IMR-90 (cell line): ENCODE measurements at regions not wholly inside any gene's neighbourhood (a gene's known extent, or its start where the extent isn't known, plus 50 kb on each side); places are given as distances from the start of the nearest gene placed in this dataset.

Experiments used
- ATAC-seq: fragments of 200-7000 bp; cut with Tn5 transposase; 2 replicates; pipeline ENCODE4 v1.9.1; 2020; ENCODE audit warnings: low read depth, mild to moderate bottlenecking, moderate library complexity
- BruUV-seq: library from RNA; stranded (reverse); fragments of 400-500 nt; replicated peaks from 2 replicates; lab custom pipeline; 2021; lab: Mats Ljungman, UMichigan
- CTCF ChIA-PET: fragments of 300-600 bp; formaldehyde crosslinking; extraction: SDS; loops from one replicate; lab custom pipeline; 2021; ENCODE audit warnings: antibody characterized with exemption; lab: Yijun Ruan, JAX
- POLR2A ChIA-PET: fragments of 300-600 bp; sonication (Branson Sonifier 250); formaldehyde crosslinking; loops from one replicate; lab custom pipeline; 2022; ENCODE audit warnings: antibody characterized with exemption; ENCODE audit not compliant: unreplicated experiment; lab: Charles Lee
- DNase-seq: peaks from one replicate; pipeline ENCODE4 v3.0.0; 2013
- H2AFZ ChIP-seq: replicated peaks from 2 replicates; pipeline ENCODE3; 2013; ENCODE audit warnings: low read length, mild to moderate bottlenecking; ENCODE audit not compliant: poor library complexity
- H2AK5ac ChIP-seq: 2 replicates; pipeline ENCODE4 v1.6.1; 2013; ENCODE audit warnings: low read depth, low read length, inconsistent platforms
- H2AK9ac ChIP-seq: replicated peaks from 2 replicates; pipeline ENCODE3; 2013; ENCODE audit warnings: mild to moderate bottlenecking, low read depth, low read length, moderate library complexity; ENCODE audit not compliant: poor library complexity
- H2BK120ac ChIP-seq: 2 replicates; pipeline ENCODE4 v1.6.1; 2013; ENCODE audit warnings: low read depth, low read length, inconsistent platforms
- H2BK15ac ChIP-seq: 3 replicates; pipeline ENCODE4 v1.6.1; 2013; ENCODE audit warnings: low read depth, low read length, inconsistent platforms
- H2BK20ac ChIP-seq: 2 replicates; pipeline ENCODE4 v1.6.1; 2013; ENCODE audit warnings: low read depth, mild to moderate bottlenecking, inconsistent platforms, low read length, moderate library complexity
- H2BK5ac ChIP-seq: 2 replicates; pipeline ENCODE4 v1.6.1; 2013; ENCODE audit warnings: mild to moderate bottlenecking, low read depth, low read length, inconsistent platforms; ENCODE audit not compliant: poor library complexity, severe bottlenecking
- H3K14ac ChIP-seq: replicated peaks from 2 replicates; pipeline ENCODE4 v1.6.1; 2013; ENCODE audit warnings: low read depth, low read length, inconsistent platforms
- H3K18ac ChIP-seq: 2 replicates; pipeline ENCODE4 v1.6.1; 2013; ENCODE audit warnings: low read depth, low read length, control low read depth
- H3K23ac ChIP-seq: 2 replicates; pipeline ENCODE4 v1.6.1; 2013; ENCODE audit warnings: low read depth, low read length, inconsistent platforms
- H3K27ac ChIP-seq: 2 replicates; pipeline ENCODE4 v1.5.1; 2013; ENCODE audit warnings: mild to moderate bottlenecking, control low read depth, low read length; ENCODE audit not compliant: insufficient read depth
- H3K27me3 ChIP-seq: 2 replicates; pipeline ENCODE4 v1.6.1; 2013; ENCODE audit warnings: low read length; ENCODE audit not compliant: control insufficient read depth, insufficient read depth
- H3K36me3 ChIP-seq: 2 replicates; pipeline ENCODE4 v1.6.1; 2013; ENCODE audit warnings: low read length, mixed read lengths; ENCODE audit not compliant: control insufficient read depth, insufficient read depth
- H3K4ac ChIP-seq: 2 replicates; pipeline ENCODE4 v1.6.1; 2013; ENCODE audit warnings: low read depth, low read length, inconsistent platforms
- H3K4me1 ChIP-seq: 2 replicates; pipeline ENCODE4 v1.6.1; 2013; ENCODE audit warnings: low read length, mixed read lengths; ENCODE audit not compliant: control insufficient read depth, insufficient read depth
- H3K4me2 ChIP-seq: 2 replicates; pipeline ENCODE4 v1.6.1; 2013; ENCODE audit warnings: low read depth, mild to moderate bottlenecking, control low read depth, low read length, moderate library complexity
- H3K4me3 ChIP-seq: 2 replicates; pipeline ENCODE4 v1.5.1; 2013; ENCODE audit warnings: low read depth, mild to moderate bottlenecking, control low read depth, low read length, moderate library complexity; ENCODE audit not compliant: insufficient read depth
- H3K56ac ChIP-seq: 2 replicates; pipeline ENCODE4 v1.6.1; 2013; ENCODE audit warnings: low read length, inconsistent platforms; ENCODE audit not compliant: insufficient read depth; ENCODE audit errors: extremely low read depth
- H3K79me1 ChIP-seq, 2 experiments: 2 replicates each; pipeline ENCODE4 v1.6.1; 2013; ENCODE audit warnings: low read length in 2 of 2, inconsistent platforms in 1 of 2, low read depth in 1 of 2
- H3K9ac ChIP-seq: 2 replicates; pipeline ENCODE4 v1.6.1; 2013; ENCODE audit warnings: low read depth, low read length, control low read depth
- H3K9me1 ChIP-seq: 2 replicates; pipeline ENCODE4 v1.6.1; 2013; ENCODE audit warnings: low read length, inconsistent platforms; ENCODE audit not compliant: insufficient read depth
- H3K9me3 ChIP-seq: 2 replicates; pipeline ENCODE4 v1.6.1; 2013; ENCODE audit warnings: low read length; ENCODE audit not compliant: control insufficient read depth, insufficient read depth
- H4K20me1 ChIP-seq: 2 replicates; pipeline ENCODE4 v1.6.1; 2013; ENCODE audit warnings: low read length, inconsistent platforms; ENCODE audit not compliant: insufficient read depth
- H4K5ac ChIP-seq: 2 replicates; pipeline ENCODE4 v1.6.1; 2013; ENCODE audit warnings: mild to moderate bottlenecking, low read depth, low read length, control low read depth
- H4K8ac ChIP-seq, 2 experiments: 2 replicates each; pipeline ENCODE4 v1.6.1; 2013; ENCODE audit warnings: low read depth in 2 of 2, low read length in 2 of 2, control low read depth in 1 of 2, inconsistent platforms in 1 of 2
- H4K91ac ChIP-seq: 2 replicates; pipeline ENCODE4 v1.6.1; 2013; ENCODE audit warnings: low read depth, low read length, inconsistent platforms; ENCODE audit not compliant: insufficient read depth
- BHLHE40 ChIP-seq: fragments of 150-350 bp; IDR thresholded peaks from 2 replicates; pipeline ENCODE4 v1.6.1; 2016; ENCODE audit warnings: mild to moderate bottlenecking, low read depth, low read length
- CEBPB ChIP-seq: IDR thresholded peaks from 2 replicates; pipeline ENCODE4 v1.6.1; 2012; ENCODE audit warnings: low read depth, low read length, improper control_type of control experiment
- CHD1 ChIP-seq: IDR thresholded peaks from 2 replicates; pipeline ENCODE4 v1.6.1; 2012; ENCODE audit warnings: low read depth, low read length, improper control_type of control experiment
- FOS ChIP-seq: fragments of 150-350 bp; IDR thresholded peaks from 2 replicates; pipeline ENCODE4 v1.6.1; 2016; ENCODE audit warnings: low read depth, low read length
- MAFK ChIP-seq: IDR thresholded peaks from 2 replicates; pipeline ENCODE4 v1.6.1; 2012; ENCODE audit warnings: low read depth, low read length, improper control_type of control experiment
- MAZ ChIP-seq: IDR thresholded peaks from 2 replicates; pipeline ENCODE4 v1.6.1; 2012; ENCODE audit warnings: low read depth, mild to moderate bottlenecking, low read length, improper control_type of control experiment, moderate library complexity, borderline replicate concordance
- MXI1 ChIP-seq: IDR thresholded peaks from 2 replicates; pipeline ENCODE4 v1.6.1; 2012; ENCODE audit warnings: low read depth, mild to moderate bottlenecking, low read length, moderate library complexity, borderline replicate concordance
- NFE2L2 ChIP-seq: fragments of 150-350 bp; IDR thresholded peaks from 2 replicates; pipeline ENCODE4 v1.6.1; 2016; ENCODE audit warnings: low read depth, mild to moderate bottlenecking, low read length
- POLR2A ChIP-seq: IDR thresholded peaks from 2 replicates; pipeline ENCODE4 v1.6.1; 2012; ENCODE audit warnings: mild to moderate bottlenecking, low read depth, low read length
- RAD21 ChIP-seq: IDR thresholded peaks from 2 replicates; pipeline ENCODE4 v1.6.1; 2012; ENCODE audit warnings: low read length, improper control_type of control experiment
- RCOR1 ChIP-seq: IDR thresholded peaks from 2 replicates; pipeline ENCODE4 v1.6.1; 2012; ENCODE audit warnings: mild to moderate bottlenecking, low read length, improper control_type of control experiment; ENCODE audit not compliant: insufficient replicate concordance
- RFX5 ChIP-seq: IDR thresholded peaks from 2 replicates; pipeline ENCODE4 v1.8.0; 2012; ENCODE audit warnings: low read depth, mild to moderate bottlenecking, low read length, moderate library complexity
- SMC3 ChIP-seq: fragments of 150-350 bp; IDR thresholded peaks from 2 replicates; pipeline ENCODE4 v1.6.1; 2016; ENCODE audit warnings: low read depth, mild to moderate bottlenecking, antibody characterized with exemption, low read length, moderate library complexity
- WGBS, 2 experiments: methylation state at CpG; one replicate each; pipeline versions ENCODE4 v1.1.5 to v1.1.7; 2013; ENCODE audit warnings: missing lambda C conversion rate in 2 of 2; ENCODE audit not compliant: insufficient read length in 1 of 2; ENCODE audit errors: extremely low coverage in 2 of 2; 5-methylcytosine and 5-hydroxymethylcytosine counted together
- dilution Hi-C: fragments of 300-500 bp; cut with HindIII; formaldehyde crosslinking; loops from one replicate; pipeline ENCODE4 v1.14.3; 2018; ENCODE audit warnings: low sequenced_read_pairs; ENCODE audit not compliant: unreplicated experiment
- in situ Hi-C: fragments of 300-500 bp; cut with MboI; formaldehyde crosslinking; loops from 3 replicates; pipeline ENCODE4 v1.14.3; 2019; ENCODE audit warnings: low sequenced_read_pairs, inconsistent platforms, mixed read lengths
- intact Hi-C: fragments of 100-400 bp; cut with micrococcal nuclease; formaldehyde crosslinking; loops from 2 replicates; pipeline ENCODE4 v1.10.0; 2022
- TF ChIP-seq, protein P1 (sequence below): fragments of 150-350 bp; IDR thresholded peaks from 2 replicates; pipeline ENCODE4 v1.6.1; 2016; ENCODE audit warnings: low read depth, mild to moderate bottlenecking, low read length, moderate library complexity, borderline replicate concordance
- TF ChIP-seq, protein P2 (sequence below): fragments of 150-350 bp; IDR thresholded peaks from 2 replicates; pipeline ENCODE4 v1.6.1; 2017; ENCODE audit warnings: mild to moderate bottlenecking, antibody characterized with exemption, low read length, low read depth
- TF ChIP-seq, protein P3 (sequence below): conservative IDR thresholded peaks from 2 replicates; pipeline ENCODE4 v1.5.1; 2012; ENCODE audit warnings: mild to moderate bottlenecking, low read depth, low read length, improper control_type of control experiment

DNA sequence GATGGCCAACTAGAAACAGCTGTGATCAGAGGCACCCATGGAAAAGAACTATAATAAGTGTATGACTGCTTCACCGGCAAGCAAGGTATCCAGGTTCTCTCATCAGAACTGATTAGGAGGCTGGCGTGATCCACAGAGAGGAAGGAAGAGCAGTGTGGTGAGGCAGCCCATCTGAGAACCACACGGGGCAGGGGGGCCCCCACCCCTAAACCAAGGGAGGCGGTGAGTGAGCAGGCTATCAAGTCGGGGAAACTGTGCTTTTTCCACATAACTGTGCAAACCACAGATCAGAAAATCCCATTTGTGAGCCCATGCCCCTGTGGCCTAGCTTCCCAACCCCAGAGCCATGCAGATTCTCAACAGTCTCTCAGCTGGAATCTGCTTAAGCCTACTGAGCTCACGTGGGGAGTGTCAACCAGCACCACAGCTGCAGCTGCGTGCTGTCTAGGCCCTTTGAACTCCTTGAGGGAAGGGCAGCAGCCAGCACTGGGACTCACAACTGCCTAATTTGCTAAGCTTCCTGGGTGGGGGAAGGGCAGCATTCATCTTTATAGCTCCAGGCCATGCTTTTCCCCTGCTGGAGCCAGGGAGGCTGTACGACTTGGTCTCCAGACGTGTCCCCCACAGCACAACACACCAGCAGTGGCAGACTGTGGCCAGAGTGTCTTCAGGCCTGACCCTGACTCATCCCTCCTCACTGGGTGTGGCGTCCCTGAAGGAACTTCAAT, 444.4 kb upstream of the ATP2B1 start:
- TF ChIP-seq, protein P1, sequence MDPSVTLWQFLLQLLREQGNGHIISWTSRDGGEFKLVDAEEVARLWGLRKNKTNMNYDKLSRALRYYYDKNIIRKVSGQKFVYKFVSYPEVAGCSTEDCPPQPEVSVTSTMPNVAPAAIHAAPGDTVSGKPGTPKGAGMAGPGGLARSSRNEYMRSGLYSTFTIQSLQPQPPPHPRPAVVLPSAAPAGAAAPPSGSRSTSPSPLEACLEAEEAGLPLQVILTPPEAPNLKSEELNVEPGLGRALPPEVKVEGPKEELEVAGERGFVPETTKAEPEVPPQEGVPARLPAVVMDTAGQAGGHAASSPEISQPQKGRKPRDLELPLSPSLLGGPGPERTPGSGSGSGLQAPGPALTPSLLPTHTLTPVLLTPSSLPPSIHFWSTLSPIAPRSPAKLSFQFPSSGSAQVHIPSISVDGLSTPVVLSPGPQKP, result no peak
- TF ChIP-seq BHLHE40 (no peak), MAZ (no peak), CEBPB (no peak), NFE2L2 (no peak), RFX5 (no peak), FOS (no peak), MAFK (no peak), POLR2A (no peak), CHD1 (no peak), SMC3 (no peak), RCOR1 (no peak), RAD21 (no peak), MXI1 (no peak)
- TF ChIP-seq, protein P2, sequence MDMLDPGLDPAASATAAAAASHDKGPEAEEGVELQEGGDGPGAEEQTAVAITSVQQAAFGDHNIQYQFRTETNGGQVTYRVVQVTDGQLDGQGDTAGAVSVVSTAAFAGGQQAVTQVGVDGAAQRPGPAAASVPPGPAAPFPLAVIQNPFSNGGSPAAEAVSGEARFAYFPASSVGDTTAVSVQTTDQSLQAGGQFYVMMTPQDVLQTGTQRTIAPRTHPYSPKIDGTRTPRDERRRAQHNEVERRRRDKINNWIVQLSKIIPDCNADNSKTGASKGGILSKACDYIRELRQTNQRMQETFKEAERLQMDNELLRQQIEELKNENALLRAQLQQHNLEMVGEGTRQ, result no peak
- TF ChIP-seq, protein P3, sequence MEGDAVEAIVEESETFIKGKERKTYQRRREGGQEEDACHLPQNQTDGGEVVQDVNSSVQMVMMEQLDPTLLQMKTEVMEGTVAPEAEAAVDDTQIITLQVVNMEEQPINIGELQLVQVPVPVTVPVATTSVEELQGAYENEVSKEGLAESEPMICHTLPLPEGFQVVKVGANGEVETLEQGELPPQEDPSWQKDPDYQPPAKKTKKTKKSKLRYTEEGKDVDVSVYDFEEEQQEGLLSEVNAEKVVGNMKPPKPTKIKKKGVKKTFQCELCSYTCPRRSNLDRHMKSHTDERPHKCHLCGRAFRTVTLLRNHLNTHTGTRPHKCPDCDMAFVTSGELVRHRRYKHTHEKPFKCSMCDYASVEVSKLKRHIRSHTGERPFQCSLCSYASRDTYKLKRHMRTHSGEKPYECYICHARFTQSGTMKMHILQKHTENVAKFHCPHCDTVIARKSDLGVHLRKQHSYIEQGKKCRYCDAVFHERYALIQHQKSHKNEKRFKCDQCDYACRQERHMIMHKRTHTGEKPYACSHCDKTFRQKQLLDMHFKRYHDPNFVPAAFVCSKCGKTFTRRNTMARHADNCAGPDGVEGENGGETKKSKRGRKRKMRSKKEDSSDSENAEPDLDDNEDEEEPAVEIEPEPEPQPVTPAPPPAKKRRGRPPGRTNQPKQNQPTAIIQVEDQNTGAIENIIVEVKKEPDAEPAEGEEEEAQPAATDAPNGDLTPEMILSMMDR, result no peak
- DNase-seq, result no peak
- H3K4me2 ChIP-seq, result no peak overlapping the region
- 45% methylated on average over 4 of the region's 10 CpGs; no CpG with 5 or more reads in 1 of the 2 experiments for WGBS, 2 experiments
- H3K9me1 ChIP-seq, result no peaks in the 10 kb centered on the region
- intact Hi-C loops (no loop called here), dilution Hi-C loops (no loop called here), in situ Hi-C loops (no loop called here)
- ChIA-PET CTCF (no interaction called here), POLR2A (no interaction called here)
- no peaks in the 10 kb centered on the region for H3K27me3 ChIP-seq
- no peak overlapping the region for H2AFZ ChIP-seq
- H3K18ac ChIP-seq, result no peak overlapping the region
- H3K56ac ChIP-seq, result no peak overlapping the region
- no peak overlapping the region for H2BK15ac ChIP-seq
- H3K36me3 ChIP-seq, result no peaks in the 10 kb centered on the region
- H2BK20ac ChIP-seq, result no peak overlapping the region
- no peak overlapping the region for H2AK5ac ChIP-seq
- BruUV-seq, result no TSS peak
- no peaks in the 10 kb centered on the region for H3K79me1 ChIP-seq
- no peak overlapping the region for H3K23ac ChIP-seq
- H2AK9ac ChIP-seq, result no peak overlapping the region
- H3K9me3 ChIP-seq, result no peaks in the 10 kb centered on the region
- no peak overlapping the region for H3K9ac ChIP-seq
- H3K14ac ChIP-seq, result no peak overlapping the region
- no peak overlapping the region for H3K27ac ChIP-seq
- H3K4ac ChIP-seq, result no peak overlapping the region
- no peak overlapping the region for H3K4me3 ChIP-seq
- no peak overlapping the region for H4K5ac ChIP-seq
- H4K91ac ChIP-seq, result no peak overlapping the region
- no peak overlapping the region for H4K8ac ChIP-seq
- no peak overlapping the region for H2BK120ac ChIP-seq
- H2BK5ac ChIP-seq, result no peak overlapping the region
- no peaks in the 10 kb centered on the region for H4K20me1 ChIP-seq
- ATAC-seq, result no peak
- H3K4me1 ChIP-seq, result no peaks in the 10 kb centered on the region
